ENCODE measurements at regions not wholly inside any gene's neighbourhood (a gene's known extent, or its start where the extent isn't known, plus 50 kb on each side); places are given as distances from the start of the nearest gene placed in this dataset.

DNA sequence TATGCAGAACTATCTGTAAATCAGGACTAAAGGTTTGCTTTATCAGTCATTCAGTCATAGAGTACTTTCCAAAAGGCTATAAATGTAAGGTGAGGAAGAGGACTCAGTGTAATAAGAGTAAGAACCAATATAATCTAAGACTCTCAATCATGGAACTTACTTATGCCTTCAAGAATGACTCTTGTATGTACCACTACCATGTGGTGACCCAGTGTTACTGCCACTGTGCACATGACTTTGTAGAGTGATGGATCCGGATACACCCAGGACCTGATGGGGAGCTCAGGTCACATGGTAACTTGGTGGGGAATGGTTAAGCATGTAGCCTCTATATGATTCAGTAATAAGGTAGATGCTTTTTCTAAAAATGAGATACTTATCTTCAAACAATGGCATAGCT is 2099.8 kb downstream of the MRPL39 start:
- TF ChIP-seq, protein P1, sequence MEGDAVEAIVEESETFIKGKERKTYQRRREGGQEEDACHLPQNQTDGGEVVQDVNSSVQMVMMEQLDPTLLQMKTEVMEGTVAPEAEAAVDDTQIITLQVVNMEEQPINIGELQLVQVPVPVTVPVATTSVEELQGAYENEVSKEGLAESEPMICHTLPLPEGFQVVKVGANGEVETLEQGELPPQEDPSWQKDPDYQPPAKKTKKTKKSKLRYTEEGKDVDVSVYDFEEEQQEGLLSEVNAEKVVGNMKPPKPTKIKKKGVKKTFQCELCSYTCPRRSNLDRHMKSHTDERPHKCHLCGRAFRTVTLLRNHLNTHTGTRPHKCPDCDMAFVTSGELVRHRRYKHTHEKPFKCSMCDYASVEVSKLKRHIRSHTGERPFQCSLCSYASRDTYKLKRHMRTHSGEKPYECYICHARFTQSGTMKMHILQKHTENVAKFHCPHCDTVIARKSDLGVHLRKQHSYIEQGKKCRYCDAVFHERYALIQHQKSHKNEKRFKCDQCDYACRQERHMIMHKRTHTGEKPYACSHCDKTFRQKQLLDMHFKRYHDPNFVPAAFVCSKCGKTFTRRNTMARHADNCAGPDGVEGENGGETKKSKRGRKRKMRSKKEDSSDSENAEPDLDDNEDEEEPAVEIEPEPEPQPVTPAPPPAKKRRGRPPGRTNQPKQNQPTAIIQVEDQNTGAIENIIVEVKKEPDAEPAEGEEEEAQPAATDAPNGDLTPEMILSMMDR (IDR thresholded peaks at IDR 0.05): no peak
- intact Hi-C loops (cut with DNase I): no loop called here
- H3K9me3 ChIP-seq: no peaks in the 10 kb centered on the region

DNA sequence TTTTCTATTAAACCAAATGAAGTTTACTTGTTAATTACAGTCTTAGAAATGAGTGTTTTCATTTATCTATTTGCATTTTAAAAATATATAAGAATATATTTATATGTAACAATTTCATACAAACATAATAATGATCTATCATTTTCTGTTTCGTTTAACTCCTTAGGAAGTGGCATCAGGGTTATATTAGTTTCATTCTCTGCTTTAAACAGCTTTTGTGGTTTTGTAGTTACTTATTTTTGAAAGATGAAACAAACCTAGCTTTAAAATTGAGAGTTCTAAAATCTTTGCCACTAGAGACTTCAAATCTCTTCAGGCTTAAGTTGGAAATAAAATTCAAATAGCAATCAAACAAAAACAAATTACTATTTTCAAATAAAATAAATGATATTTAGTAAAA is 2110.6 kb downstream of the MRPL39 start:
- TF ChIP-seq, protein P1 (IDR thresholded peaks at IDR 0.05): no peak
- intact Hi-C loops (cut with DNase I): no loop called here
- Histone ChIP-seq H3K27ac (no peak overlapping the region), H3K4me1 (no peaks in the 10 kb centered on the region), H3K27me3 (no peaks in the 10 kb centered on the region), H3K4me3 (no peak overlapping the region), H3K9me3 (no peaks in the 10 kb centered on the region), H3K36me3 (no peaks in the 10 kb centered on the region)
- DNase-seq (no peak), ATAC-seq (no peak)

More for the DNA sequence above, 2099.8 kb downstream of the MRPL39 start:
- Histone ChIP-seq H3K4me1 (no peaks in the 10 kb centered on the region), H3K27ac (no peak overlapping the region), H3K36me3 (no peaks in the 10 kb centered on the region), H3K4me3 (no peak overlapping the region), H3K27me3 (no peaks in the 10 kb centered on the region)
- ATAC-seq (no peak), DNase-seq (no peak)

DNA sequence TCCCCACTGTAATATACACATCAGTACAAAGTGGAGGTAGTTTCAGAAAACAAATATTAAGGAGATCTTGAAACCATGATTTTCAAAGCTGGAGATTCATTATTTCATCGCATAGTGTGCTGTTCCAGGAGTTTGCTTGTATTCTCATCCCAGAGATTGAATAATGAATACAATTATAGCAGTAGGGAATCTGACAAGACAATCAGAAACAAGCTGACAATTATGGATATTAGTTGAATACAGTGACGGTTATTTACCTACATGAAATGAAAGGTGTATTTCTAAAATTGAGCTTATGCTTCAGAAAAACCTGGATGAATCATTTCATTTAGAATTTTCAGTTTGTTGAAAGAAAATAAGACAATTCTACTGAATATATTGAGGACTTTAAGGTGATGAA is 2119.0 kb downstream of the MRPL39 start:
- TF ChIP-seq, protein P1 (IDR thresholded peaks at IDR 0.05): no peak
- Histone ChIP-seq H3K27ac (no peak overlapping the region), H3K4me3 (no peak overlapping the region), H3K9me3 (no peaks in the 10 kb centered on the region), H3K36me3 (no peaks in the 10 kb centered on the region), H3K4me1 (no peaks in the 10 kb centered on the region), H3K27me3 (no peaks in the 10 kb centered on the region)
- DNase-seq (no peak), ATAC-seq (no peak)
- intact Hi-C loops (cut with DNase I): no loop called here

DNA sequence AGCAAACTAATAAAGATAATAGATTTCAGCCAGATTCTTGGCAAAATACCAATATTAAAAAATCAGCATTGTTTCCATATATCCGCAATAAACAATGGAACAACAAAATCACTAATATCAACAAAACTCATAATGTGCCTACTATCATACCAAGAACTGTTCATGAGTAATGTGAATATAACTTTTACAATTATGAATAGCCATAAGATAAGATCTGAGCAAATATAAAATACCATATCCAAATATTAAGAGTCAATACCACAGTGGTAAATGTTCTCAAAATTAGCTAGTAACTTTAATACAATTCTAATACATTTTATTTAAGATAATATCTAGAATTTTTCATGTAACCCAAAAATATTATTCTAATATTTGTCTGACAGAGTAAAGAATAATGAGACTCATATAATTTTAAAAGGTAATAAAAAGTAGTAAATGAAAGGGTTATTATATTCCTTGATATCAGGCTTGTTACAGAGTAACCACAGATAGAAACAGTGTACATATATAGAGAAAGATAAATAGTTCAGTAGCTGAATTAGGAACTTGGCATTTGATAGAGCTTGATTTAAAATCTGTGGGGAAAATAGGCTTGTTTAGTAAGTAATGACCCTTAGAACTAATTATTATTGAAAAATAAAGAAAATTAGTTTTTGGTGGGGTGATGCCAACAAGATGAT is 2126.6 kb downstream of the MRPL39 start:
- intact Hi-C loops (cut with DNase I): no loop called here
- DNase-seq (no peak), ATAC-seq (no peak)
- TF ChIP-seq, protein P1 (IDR thresholded peaks at IDR 0.05): no peak
- no peaks in the 10 kb centered on the region for H3K36me3 ChIP-seq
- H3K9me3 ChIP-seq: no peaks in the 10 kb centered on the region
- H3K27me3 ChIP-seq: no peaks in the 10 kb centered on the region
- H3K4me1 ChIP-seq: no peaks in the 10 kb centered on the region
- no peak overlapping the region for H3K27ac ChIP-seq
- no peak overlapping the region for H3K4me3 ChIP-seq

DNA sequence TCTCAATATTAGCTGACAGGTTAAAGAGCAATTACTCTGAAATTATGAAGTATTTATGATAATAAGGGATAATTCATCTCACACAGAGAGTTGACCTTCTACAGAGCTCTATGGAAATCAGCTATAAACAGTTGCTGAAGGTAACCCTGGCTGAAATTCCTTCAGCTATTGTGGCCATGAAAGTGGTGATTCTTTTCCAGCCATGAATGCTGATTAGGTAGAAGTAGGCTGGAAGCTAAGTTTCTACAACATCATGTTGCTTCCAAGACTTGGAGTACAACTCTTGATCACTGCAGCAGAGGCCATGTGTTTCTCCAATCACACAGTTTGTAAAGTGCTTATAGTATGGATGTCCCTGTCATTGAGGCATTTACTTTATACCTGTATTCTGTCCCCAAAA is 2128.9 kb downstream of the MRPL39 start:
- no peaks in the 10 kb centered on the region for H3K4me1 ChIP-seq
- DNase-seq: no peak
- H3K36me3 ChIP-seq: no peaks in the 10 kb centered on the region
- H3K9me3 ChIP-seq: no peaks in the 10 kb centered on the region
- no peak overlapping the region for H3K4me3 ChIP-seq
- ATAC-seq: no peak
- no peak overlapping the region for H3K27ac ChIP-seq
- intact Hi-C loops (cut with DNase I): no loop called here
- TF ChIP-seq, protein P1 (IDR thresholded peaks at IDR 0.05): no peak
- no peaks in the 10 kb centered on the region for H3K27me3 ChIP-seq
